ENCODE measurements at regions not wholly inside any gene's neighbourhood (a gene's known extent, or its start where the extent isn't known, plus 50 kb on each side); places are given as distances from the start of the nearest gene placed in this dataset.

DNA sequence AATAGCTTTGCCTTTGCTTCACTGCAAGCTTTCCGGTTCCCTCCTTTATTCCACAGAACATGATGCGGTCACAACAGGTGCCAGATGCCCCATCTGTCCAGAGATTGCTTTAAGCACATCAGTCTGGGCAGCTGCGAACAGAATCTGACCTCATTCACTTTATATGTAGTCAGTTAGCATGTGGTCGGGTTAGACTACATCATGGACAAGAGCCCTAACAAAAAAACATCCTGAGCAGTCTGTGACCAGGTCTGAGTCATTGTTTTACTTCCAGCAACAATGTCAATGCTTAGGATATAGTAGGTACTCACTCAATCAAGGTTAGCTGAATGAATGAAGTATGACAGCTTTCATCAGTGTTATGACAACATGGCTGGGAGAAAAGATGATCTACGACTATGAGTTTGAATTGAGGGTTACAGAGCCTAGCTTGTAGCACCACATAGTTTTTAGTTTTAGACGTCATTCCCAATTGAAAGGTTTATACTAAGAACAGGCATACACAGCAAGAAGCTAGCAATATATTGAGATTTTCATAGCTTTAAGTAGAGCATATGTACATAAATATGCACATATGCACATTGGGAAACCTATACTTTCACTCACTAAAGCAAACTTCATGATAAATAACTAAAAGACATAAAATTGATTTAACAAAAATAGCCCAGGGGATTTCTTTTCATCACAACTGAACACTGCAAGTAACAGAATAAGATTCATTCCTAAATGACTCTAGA, 64.2 kb upstream of the TMCC3 start:
- TF ChIP-seq, protein P1, sequence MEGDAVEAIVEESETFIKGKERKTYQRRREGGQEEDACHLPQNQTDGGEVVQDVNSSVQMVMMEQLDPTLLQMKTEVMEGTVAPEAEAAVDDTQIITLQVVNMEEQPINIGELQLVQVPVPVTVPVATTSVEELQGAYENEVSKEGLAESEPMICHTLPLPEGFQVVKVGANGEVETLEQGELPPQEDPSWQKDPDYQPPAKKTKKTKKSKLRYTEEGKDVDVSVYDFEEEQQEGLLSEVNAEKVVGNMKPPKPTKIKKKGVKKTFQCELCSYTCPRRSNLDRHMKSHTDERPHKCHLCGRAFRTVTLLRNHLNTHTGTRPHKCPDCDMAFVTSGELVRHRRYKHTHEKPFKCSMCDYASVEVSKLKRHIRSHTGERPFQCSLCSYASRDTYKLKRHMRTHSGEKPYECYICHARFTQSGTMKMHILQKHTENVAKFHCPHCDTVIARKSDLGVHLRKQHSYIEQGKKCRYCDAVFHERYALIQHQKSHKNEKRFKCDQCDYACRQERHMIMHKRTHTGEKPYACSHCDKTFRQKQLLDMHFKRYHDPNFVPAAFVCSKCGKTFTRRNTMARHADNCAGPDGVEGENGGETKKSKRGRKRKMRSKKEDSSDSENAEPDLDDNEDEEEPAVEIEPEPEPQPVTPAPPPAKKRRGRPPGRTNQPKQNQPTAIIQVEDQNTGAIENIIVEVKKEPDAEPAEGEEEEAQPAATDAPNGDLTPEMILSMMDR (IDR thresholded peaks at IDR 0.05; ENCODE audit: extremely low read depth, insufficient read depth, missing control alignments) = no peak
- DNase-seq (ENCODE audit: low spot score) = no peak
- in situ Hi-C loops (cut with MboI; ENCODE audit: low pct_unique_long_range_greater_than_20kb, low sequenced_read_pairs, unreplicated experiment) = no loop called here

DNA sequence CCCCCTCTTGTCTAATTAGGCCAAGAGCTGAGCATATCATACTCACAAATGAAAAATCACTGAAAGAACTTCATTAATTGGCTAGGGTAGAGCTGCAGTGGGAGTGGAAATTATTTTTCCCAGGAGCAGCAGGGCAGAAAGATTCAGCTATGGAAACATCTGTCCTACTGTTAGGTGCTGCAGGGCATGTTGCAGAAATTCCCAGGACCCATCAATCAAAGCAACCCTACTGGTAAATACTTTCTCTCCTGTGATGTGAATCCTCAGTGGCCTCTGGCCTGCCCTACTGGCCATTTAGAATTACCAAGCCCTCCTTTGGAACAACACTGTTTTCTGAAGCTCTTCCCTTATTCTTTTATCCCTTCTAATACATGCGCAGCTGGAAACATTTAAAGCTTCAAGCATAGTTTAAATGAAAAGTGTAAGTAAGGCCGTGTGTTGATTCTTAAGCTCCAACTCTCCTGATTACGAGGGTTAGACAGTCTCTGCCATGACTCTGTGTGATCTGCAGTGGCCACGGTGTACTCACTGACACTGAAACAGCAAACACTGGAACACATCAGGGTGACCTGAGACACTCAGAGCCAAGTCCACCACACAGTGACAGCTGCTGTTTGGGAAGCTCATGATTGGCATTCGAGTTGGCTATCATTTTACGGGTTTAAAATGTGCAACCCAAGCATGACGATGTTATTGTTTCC, 62.6 kb upstream of the TMCC3 start:
- DNase-seq (ENCODE audit: low spot score) = no peak
- TF ChIP-seq, protein P1 (IDR thresholded peaks at IDR 0.05; ENCODE audit: extremely low read depth, insufficient read depth, missing control alignments) = no peak
- in situ Hi-C loops (cut with MboI; ENCODE audit: low pct_unique_long_range_greater_than_20kb, low sequenced_read_pairs, unreplicated experiment) = no loop called here

DNA sequence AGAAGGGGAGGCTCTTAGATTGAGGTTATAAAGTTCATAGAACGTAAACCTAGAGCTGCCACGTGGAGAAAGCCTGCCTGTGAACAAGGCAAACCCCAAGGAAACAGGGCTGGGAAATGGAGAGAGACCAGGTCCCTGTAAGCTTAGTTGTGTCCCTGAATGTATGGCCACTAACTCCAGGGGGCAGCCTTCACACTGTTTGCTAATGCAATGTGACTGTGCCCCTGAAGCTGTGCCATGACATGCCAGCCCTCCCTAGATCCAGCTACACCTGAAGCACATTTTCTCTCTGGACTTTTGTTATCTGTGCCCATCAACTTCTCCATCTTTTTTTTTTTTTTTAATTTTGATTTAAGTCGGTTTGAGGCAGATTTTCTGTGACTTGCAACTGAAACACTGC, 60.6 kb upstream of the TMCC3 start:
- TF ChIP-seq, protein P1 (IDR thresholded peaks at IDR 0.05; ENCODE audit: extremely low read depth, insufficient read depth, missing control alignments) = peak; percentile 52
- in situ Hi-C loops (cut with MboI; ENCODE audit: low pct_unique_long_range_greater_than_20kb, low sequenced_read_pairs, unreplicated experiment) = no loop called here
- no peak for DNase-seq (ENCODE audit: low spot score)

DNA sequence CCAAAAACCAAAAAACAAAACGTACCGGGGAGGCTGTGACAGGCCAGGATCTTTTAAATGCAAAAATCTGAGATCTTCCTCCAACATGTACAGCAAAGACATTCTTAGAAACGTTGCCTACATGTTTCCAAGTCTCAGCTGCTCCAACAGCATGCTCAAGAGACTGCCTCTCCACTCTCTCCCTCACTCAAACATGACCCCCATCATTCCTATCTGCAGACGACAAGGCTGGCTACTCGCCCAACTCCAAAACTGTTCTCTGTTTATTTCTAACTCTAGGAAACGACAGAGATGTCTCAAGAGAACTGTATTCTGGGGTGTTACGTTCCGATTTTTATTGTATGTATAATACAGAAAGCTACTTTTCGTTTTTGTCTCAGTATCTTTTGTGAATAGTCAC, 57.5 kb upstream of the TMCC3 start:
- in situ Hi-C loops (cut with MboI; ENCODE audit: low pct_unique_long_range_greater_than_20kb, low sequenced_read_pairs, unreplicated experiment) = no loop called here
- DNase-seq (ENCODE audit: low spot score) = no peak
- TF ChIP-seq, protein P1 (IDR thresholded peaks at IDR 0.05; ENCODE audit: extremely low read depth, insufficient read depth, missing control alignments) = no peak

DNA sequence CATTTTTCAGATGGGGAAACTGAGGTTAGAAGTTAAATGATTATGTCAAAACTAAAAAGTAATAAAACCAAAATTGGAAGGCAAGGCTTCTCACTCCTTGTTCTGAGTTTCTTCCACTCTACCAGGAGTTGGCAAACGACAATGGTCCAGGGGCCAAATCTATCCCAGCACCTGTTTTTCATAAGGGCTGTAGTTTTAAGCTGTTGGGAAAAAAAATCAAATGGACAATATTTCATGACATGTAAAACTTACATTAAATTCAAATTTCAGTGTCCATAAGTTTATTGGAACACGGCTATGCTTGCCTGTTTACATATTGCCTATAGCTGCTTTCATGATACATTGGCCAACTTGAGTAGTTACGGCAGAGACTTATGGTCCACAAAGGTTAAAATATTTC, 56.7 kb upstream of the TMCC3 start:
- no peak for DNase-seq (ENCODE audit: low spot score)
- in situ Hi-C loops (cut with MboI; ENCODE audit: low pct_unique_long_range_greater_than_20kb, low sequenced_read_pairs, unreplicated experiment) = no loop called here
- TF ChIP-seq, protein P1 (IDR thresholded peaks at IDR 0.05; ENCODE audit: extremely low read depth, insufficient read depth, missing control alignments) = no peak

DNA sequence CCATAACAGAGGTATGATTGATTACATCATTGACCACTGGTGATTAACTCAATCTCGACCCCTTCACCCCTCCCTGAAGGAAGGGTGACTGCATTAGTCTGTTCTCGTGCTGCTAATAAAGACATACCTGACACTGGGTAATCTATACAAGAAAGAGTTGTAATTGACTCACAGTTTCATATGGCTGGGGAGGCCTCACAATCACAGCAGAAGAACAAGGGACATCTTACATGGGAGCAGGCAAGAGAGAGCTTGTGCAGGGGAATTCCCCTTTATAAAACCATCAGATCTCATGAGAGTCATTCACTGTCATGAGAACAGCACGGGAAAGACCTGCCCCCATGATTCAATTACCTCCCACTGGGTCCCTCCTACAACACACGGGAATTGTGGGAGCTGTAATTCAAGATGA, 55.9 kb upstream of the TMCC3 start:
- TF ChIP-seq, protein P1 (IDR thresholded peaks at IDR 0.05; ENCODE audit: extremely low read depth, insufficient read depth, missing control alignments) = no peak
- no peak for DNase-seq (ENCODE audit: low spot score)
- in situ Hi-C loops (cut with MboI; ENCODE audit: low pct_unique_long_range_greater_than_20kb, low sequenced_read_pairs, unreplicated experiment) = no loop called here

All from GM13977 (cell line).